Pancreas (tissue), 10 donors: ENCODE measurements at regions not wholly inside any gene's neighbourhood (a gene's known extent, or its start where the extent isn't known, plus 50 kb on each side); places are given as distances from the start of the nearest gene placed in this dataset.
A peak's percentile ranks its signal among the peaks of the same experiment; 100 is the strongest.

ENCODE experiments used
- ATAC-seq, 4 donors: fragments of 200-7000 bp; cut with Tn5 transposase; one replicate each; pipeline versions ENCODE4 v1.8.0 to v1.9.1; 2020; ENCODE audit warnings: mild to moderate bottlenecking in 4 of 4, moderate library complexity in 4 of 4
- DNase-seq, 6 donors: peaks; one replicate each; pipeline ENCODE4 v3.0.0-alpha.2; 2020
- FAIRE-seq: peaks from 2 replicates; lab custom pipeline; 2012; peaks lifted over from hg19 to GRCh38; lab: Jason Lieb, UNC
- H3K27ac ChIP-seq, 4 donors: fragments of 200-600 bp; sonication (generic); 1 replicate in 3 of 4; 2 replicates in 1 of 4; pipeline versions ENCODE4 v1.5.0 to v1.8.0; 2020
- H3K27me3 ChIP-seq, 4 donors: fragments of 200-600 bp; one replicate each; pipeline ENCODE4 v1.8.0; 2021
- H3K36me3 ChIP-seq, 3 donors: fragments of 200-600 bp; sonication (generic) in 1 of 3; one replicate each; pipeline versions ENCODE4 v1.5.0 to v1.8.0; 2020 to 2021
- H3K4me1 ChIP-seq, 3 donors: fragments of 200-600 bp; one replicate each; pipeline ENCODE4 v1.8.0; 2021
- H3K4me3 ChIP-seq, 4 donors: fragments of 200-600 bp; sonication (generic) in 2 of 4; one replicate each; pipeline versions ENCODE4 v1.5.0 to v1.8.0; 2020 to 2021
- H3K9me3 ChIP-seq, 4 donors: fragments of 200-600 bp; one replicate each; pipeline ENCODE4 v1.8.0; 2021
- CTCF ChIP-seq, 4 donors: fragments of 200-600 bp; sonication (generic) in 3 of 4; IDR thresholded peaks; one replicate each; pipeline versions ENCODE4 v1.5.0 to v1.8.0; 2021; ENCODE audit warnings: antibody characterized with exemption in 4 of 4
- WGBS, 2 donors: extraction: QIAGEN DNeasy Blood & Tissue Kit; methylation state at CpG; one replicate each; pipeline ENCODE4 v1.1.7; 2013; 5-methylcytosine and 5-hydroxymethylcytosine counted together
- intact Hi-C, 3 donors: fragments of 100-400 bp; cut with DNase I; formaldehyde crosslinking; loops; one replicate each; pipeline versions ENCODE4 v1.11.1 to v1.14.2; 2022
- donor health status: healthy with polysubstance abuse.
- donor health status: DM: no; HTN: no; CAD: no; lungs with moderate emphysema.
- donor health status: DM: no; HTN: no; CAD: no.
- donor health status: control.
- donor health status: control.
- donor health status: Bipolar disorder and iron deficiency.
- donor health status: DM: yes; HTN: yes; CAD: no.
- donor health status: DM: no; HTN: no; CAD: no.
- donor health status: DM: no; HTN: no; CAD: no.
- donor health status: DM: yes; HTN: yes; CAD: no.

DNA sequence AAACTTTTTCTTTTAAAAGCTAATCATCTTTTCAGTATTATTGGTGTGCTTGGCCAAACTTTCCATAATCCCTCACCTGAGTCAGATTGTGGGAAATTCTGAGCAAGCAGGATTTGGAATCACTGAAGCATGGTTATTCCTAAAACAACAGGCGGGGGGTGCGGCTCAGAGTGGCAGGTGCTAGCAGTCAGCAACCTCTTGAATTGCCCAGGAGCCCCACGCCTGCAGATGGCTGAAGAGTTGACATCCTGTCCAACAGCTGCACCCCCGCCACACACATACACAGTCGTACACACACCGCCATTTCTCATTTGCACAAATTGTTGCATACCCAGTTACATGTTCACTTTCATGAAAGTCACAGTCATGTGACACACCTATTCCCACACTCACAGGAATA lies 96.6 kb downstream of the LHX2 start:
- ATAC-seq, result no peak
- Histone ChIP-seq H3K27ac (no peak overlapping the region), H3K4me3 (no peak overlapping the region), H3K36me3 (no peaks in the 10 kb centered on the region), H3K9me3 (no peaks in the 10 kb centered on the region), H3K4me1 (no peaks in the 10 kb centered on the region), H3K27me3 (no peaks in the 10 kb centered on the region)
- intact Hi-C loops, result no loop called here
- FAIRE-seq, result no peak
- peak in 1 of 6 donors; percentile 21 for DNase-seq
- TF ChIP-seq CTCF (IDR thresholded peaks at IDR 0.05), result no peak
- 68% methylated on average over 6 of the region's 6 CpGs for WGBS, 2 donors

GRCh38 chr9:124110307-124110915 lies 98.8 kb downstream of the LHX2 start:
- Histone ChIP-seq H3K9me3 (no peaks in the 10 kb centered on the region), H3K36me3 (no peaks in the 10 kb centered on the region), H3K4me1 (no peaks in the 10 kb centered on the region), H3K4me3 (no peak overlapping the region), H3K27ac (no peak overlapping the region), H3K27me3 (no peaks in the 10 kb centered on the region)
- FAIRE-seq (no peak), DNase-seq (peak in 4 of 6 donors; percentile 28 to 64 (median 41)), ATAC-seq (peak in 3 of 4 donors; percentile 57 to 87 (median 82))
- intact Hi-C loops, result no loop called here
- WGBS, 2 donors, result 37 to 38% methylated on average over 16 of the region's 16 CpGs
- TF ChIP-seq CTCF (IDR thresholded peaks at IDR 0.05), result no peak

- TF ChIP-seq CTCF (IDR thresholded peaks at IDR 0.05), result no peak
- ATAC-seq, result no peak
- Histone ChIP-seq H3K9me3 (no peaks in the 10 kb centered on the region), H3K36me3 (no peaks in the 10 kb centered on the region), H3K27me3 (no peaks in the 10 kb centered on the region), H3K4me1 (no peaks in the 10 kb centered on the region), H3K4me3 (no peak overlapping the region), H3K27ac (no peak overlapping the region)
- intact Hi-C loops, result no loop called here
- no peak for FAIRE-seq
- WGBS, 2 donors, result 73 to 83% methylated on average over 9 of the region's 9 CpGs
- no peak for DNase-seq
These were observed 105.3 kb downstream of the LHX2 start for GRCh38 chr9:124116683-124117363.

DNA sequence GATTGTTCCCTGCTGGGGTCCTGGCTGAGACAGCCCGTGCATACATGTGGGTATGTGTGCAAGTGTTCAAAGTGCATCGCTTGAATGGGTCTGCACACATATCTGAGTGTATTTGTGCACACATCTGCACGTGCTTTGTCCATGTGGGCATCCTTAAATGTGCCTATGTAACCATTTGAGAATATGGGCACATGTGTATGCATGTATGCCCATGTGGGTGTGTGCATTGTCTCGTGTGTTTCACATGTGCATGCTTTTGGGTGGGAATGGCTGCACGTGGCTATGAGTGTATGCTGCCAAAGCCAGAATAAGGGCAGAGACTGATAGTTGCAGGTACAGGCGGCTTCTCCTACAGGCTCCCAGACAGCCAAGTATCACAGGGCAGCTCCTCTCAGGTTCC lies 107.3 kb downstream of the LHX2 start:
- intact Hi-C loops, result no loop called here
- H3K4me1 ChIP-seq, result no peaks in the 10 kb centered on the region
- no peak for ATAC-seq
- TF ChIP-seq CTCF (IDR thresholded peaks at IDR 0.05), result no peak
- no peaks in the 10 kb centered on the region for H3K27me3 ChIP-seq
- no peak for FAIRE-seq
- no peak for DNase-seq
- H3K9me3 ChIP-seq, result no peaks in the 10 kb centered on the region
- WGBS, 2 donors, result 52 to 55% methylated on average over 6 of the region's 6 CpGs
- H3K27ac ChIP-seq, result no peak overlapping the region
- no peaks in the 10 kb centered on the region for H3K36me3 ChIP-seq
- no peak overlapping the region for H3K4me3 ChIP-seq

DNA sequence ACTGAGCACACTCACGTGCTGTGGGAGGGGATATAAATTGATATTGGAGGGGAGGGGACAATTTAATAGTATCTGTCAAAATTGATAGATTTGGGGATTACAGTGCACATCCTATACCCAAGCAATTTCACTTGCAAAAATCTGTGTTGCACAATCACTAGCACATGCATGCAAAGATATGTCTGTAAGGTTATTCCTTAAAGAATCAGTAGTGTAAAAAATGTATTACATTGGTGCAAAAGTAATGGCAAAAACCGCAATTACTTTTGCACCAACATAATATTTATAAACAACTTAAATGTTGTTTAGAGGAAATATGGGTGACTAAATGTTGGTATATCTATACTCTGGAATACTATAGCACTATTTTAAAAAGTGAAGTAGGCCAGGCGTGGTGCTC lies 108.7 kb downstream of the LHX2 start:
- ATAC-seq (no peak), FAIRE-seq (no peak), DNase-seq (no peak)
- Histone ChIP-seq H3K27me3 (no peaks in the 10 kb centered on the region), H3K9me3 (no peaks in the 10 kb centered on the region), H3K4me3 (no peak overlapping the region), H3K4me1 (no peaks in the 10 kb centered on the region), H3K36me3 (no peaks in the 10 kb centered on the region), H3K27ac (no peak overlapping the region)
- 51 to 70% methylated on average over 3 of the region's 3 CpGs for WGBS, 2 donors
- intact Hi-C loops, result loop anchor here in 1 of 3 donors (10.0 kb wide), 1 partner anchor 265 kb away; no protein-coding TSS in a partner anchor
- TF ChIP-seq CTCF (IDR thresholded peaks at IDR 0.05), result no peak
